Chondrocyte (in vitro differentiated cells): ENCODE measurements at regions not wholly inside any gene's neighbourhood (a gene's known extent, or its start where the extent isn't known, plus 50 kb on each side); places are given as distances from the start of the nearest gene placed in this dataset.

Experiments used
- DNase-seq: peaks from one replicate; pipeline ENCODE4 v3.0.0; 2021; ENCODE audit warnings: mixed read lengths, low spot score
- H3K27ac Mint-ChIP-seq: one replicate; pipeline ENCODE4 v1.8.0; 2021; ENCODE audit warnings: mild to moderate bottlenecking, moderate library complexity, mixed read lengths; ENCODE audit not compliant: unreplicated experiment
- H3K27me3 Mint-ChIP-seq: 2 replicates; pipeline ENCODE4 v1.8.0; 2021; ENCODE audit warnings: low read depth, mixed read lengths
- H3K36me3 Mint-ChIP-seq: 2 replicates; pipeline ENCODE4 v1.8.0; 2021; ENCODE audit warnings: low read depth, mixed read lengths
- H3K4me1 Mint-ChIP-seq: 2 replicates; pipeline ENCODE4 v1.8.0; 2021; ENCODE audit warnings: low read depth, mild to moderate bottlenecking, mixed read lengths
- H3K4me3 Mint-ChIP-seq: one replicate; pipeline ENCODE4 v1.8.0; 2021; ENCODE audit warnings: mild to moderate bottlenecking, moderate library complexity, mixed read lengths; ENCODE audit not compliant: unreplicated experiment
- H3K9me3 Mint-ChIP-seq: 2 replicates; pipeline ENCODE4 v1.8.0; 2021; ENCODE audit warnings: low read depth, mixed read lengths
- TF ChIP-seq, protein P1 (sequence below): fragments of 200-600 bp; sonication (generic); IDR thresholded peaks from 2 replicates; pipeline ENCODE4 v1.5.0; 2021; ENCODE audit warnings: antibody characterized with exemption, mild to moderate bottlenecking, moderate library complexity

DNA sequence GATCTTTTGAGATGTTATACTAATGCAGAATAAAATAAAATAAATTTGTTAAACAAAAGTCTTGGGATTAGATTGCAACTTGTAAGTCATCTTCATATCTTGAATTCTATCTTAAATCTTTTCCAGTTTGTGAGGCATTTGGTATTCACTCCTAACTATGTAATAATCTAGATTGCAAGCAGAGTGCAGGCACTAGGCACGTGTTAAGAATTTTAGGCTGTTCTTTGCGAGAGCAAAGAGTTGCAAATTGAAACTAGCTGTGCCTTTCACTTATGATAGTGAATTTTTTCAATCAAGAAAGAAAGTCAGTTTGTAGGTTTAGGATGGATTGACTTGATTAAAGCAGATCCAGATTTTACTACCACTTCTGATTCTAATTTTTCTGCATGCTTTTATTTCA lies 264.1 kb upstream of the SPRY2 start:
- Mint-ChIP-seq H3K27me3 (no peaks in the 10 kb centered on the region), H3K36me3 (no peaks in the 10 kb centered on the region), H3K4me3 (no peak overlapping the region), H3K27ac (no peak overlapping the region), H3K9me3 (no peaks in the 10 kb centered on the region), H3K4me1 (no peaks in the 10 kb centered on the region)
- TF ChIP-seq, protein P1, sequence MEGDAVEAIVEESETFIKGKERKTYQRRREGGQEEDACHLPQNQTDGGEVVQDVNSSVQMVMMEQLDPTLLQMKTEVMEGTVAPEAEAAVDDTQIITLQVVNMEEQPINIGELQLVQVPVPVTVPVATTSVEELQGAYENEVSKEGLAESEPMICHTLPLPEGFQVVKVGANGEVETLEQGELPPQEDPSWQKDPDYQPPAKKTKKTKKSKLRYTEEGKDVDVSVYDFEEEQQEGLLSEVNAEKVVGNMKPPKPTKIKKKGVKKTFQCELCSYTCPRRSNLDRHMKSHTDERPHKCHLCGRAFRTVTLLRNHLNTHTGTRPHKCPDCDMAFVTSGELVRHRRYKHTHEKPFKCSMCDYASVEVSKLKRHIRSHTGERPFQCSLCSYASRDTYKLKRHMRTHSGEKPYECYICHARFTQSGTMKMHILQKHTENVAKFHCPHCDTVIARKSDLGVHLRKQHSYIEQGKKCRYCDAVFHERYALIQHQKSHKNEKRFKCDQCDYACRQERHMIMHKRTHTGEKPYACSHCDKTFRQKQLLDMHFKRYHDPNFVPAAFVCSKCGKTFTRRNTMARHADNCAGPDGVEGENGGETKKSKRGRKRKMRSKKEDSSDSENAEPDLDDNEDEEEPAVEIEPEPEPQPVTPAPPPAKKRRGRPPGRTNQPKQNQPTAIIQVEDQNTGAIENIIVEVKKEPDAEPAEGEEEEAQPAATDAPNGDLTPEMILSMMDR, result no peak
- DNase-seq, result no peak

DNA sequence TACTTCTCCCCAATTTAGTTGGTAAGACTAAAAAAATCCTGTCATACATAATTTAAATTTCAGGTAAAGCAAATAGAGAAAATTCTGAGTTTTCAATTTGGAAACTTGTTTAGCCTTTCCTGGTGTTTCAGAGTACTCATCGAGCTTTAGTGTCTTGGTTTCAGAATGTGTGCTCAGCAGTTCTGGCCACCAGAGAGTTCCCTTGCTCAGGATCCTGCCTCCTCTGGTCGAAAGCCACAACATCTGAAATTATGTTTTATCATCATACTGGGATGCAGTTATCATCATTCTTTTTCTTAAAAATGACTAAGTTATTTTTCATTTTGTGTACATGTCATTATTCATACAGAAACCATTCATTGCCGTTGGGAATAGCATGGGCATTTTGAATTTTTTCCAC lies 263.2 kb upstream of the SPRY2 start:
- no peaks in the 10 kb centered on the region for H3K9me3 Mint-ChIP-seq

DNA sequence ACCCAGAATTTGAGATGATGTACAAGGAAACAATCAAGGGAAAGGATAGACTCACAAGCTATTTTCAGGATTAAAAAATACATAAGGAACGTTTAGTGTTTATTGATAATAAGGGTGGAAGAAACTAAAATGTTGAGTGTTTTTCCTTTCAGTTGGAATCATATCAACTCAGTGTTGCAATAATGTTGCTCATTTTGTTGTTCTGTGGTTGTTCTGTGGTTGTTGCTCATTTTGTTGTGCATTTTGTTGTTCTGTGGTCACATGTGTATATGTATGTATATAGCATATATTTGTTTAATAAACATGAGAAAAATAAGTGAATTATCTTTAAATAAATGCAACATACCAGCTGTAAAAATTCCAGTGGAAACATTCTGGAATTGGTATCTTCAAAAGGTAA lies 262.4 kb upstream of the SPRY2 start:
- H3K27me3 Mint-ChIP-seq, result no peaks in the 10 kb centered on the region
- no peaks in the 10 kb centered on the region for H3K9me3 Mint-ChIP-seq
- no peak for DNase-seq
- TF ChIP-seq, protein P1, result no peak
- H3K36me3 Mint-ChIP-seq, result no peaks in the 10 kb centered on the region
- no peaks in the 10 kb centered on the region for H3K4me1 Mint-ChIP-seq
- no peak overlapping the region for H3K4me3 Mint-ChIP-seq
- H3K27ac Mint-ChIP-seq, result no peak overlapping the region

More for the DNA sequence above, 263.2 kb upstream of the SPRY2 start:
- Mint-ChIP-seq H3K4me3 (no peak overlapping the region), H3K27me3 (no peaks in the 10 kb centered on the region), H3K27ac (no peak overlapping the region), H3K4me1 (no peaks in the 10 kb centered on the region), H3K36me3 (no peaks in the 10 kb centered on the region)
- DNase-seq, result no peak
- TF ChIP-seq, protein P1, result peak; percentile 28

DNA sequence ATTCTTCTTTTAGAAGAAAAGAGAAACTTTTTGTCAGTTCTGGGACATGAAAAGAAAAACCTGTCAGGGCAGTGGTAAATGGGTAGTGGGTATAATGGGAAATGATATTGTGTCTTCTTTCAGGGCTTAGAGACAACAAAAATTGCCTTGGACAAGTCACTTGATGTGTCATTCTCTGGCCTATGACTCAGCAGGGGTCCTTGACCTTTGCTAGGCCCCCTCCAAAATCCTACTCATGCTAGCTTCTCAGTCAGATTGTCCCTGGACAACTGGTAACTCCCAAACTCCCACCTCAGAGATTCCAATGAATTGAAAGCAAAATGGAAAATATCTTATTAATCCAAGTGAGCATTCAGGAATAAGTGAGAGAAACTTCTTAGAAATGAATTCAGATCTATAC lies 258.8 kb upstream of the SPRY2 start:
- H3K27me3 Mint-ChIP-seq, result no peaks in the 10 kb centered on the region
- H3K36me3 Mint-ChIP-seq, result no peaks in the 10 kb centered on the region
- TF ChIP-seq, protein P1, result no peak
- no peaks in the 10 kb centered on the region for H3K4me1 Mint-ChIP-seq
- DNase-seq, result no peak
- H3K4me3 Mint-ChIP-seq, result no peak overlapping the region
- no peaks in the 10 kb centered on the region for H3K9me3 Mint-ChIP-seq
- no peak overlapping the region for H3K27ac Mint-ChIP-seq

DNA sequence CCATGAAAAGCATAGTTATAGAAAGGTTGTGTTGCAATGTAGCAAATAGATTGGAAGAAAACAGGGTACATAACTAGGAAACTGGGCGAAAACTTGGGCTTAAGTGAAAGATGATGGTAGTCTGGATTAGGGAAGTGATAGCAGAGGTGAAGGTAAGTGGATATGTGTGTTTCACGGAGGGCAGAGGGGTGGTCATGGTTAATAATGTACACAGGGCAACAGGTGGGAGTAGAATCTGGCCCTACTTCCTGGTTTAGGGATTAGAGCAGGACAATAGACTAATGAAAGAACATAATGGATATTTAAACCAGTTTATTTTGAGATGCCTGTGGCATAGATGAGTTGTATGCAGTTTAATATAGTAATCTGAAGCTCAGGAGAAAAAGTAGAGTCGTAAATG lies 257.3 kb upstream of the SPRY2 start:
- H3K27ac Mint-ChIP-seq, result no peak overlapping the region
- DNase-seq, result no peak
- no peaks in the 10 kb centered on the region for H3K27me3 Mint-ChIP-seq

More for the DNA sequence above, 257.3 kb upstream of the SPRY2 start:
- TF ChIP-seq, protein P1, result no peak
- H3K9me3 Mint-ChIP-seq, result no peaks in the 10 kb centered on the region
- no peak overlapping the region for H3K4me3 Mint-ChIP-seq
- H3K36me3 Mint-ChIP-seq, result no peaks in the 10 kb centered on the region
- no peaks in the 10 kb centered on the region for H3K4me1 Mint-ChIP-seq
